Epithelial cell of esophagus (primary cell): ENCODE measurements at regions not wholly inside any gene's neighbourhood (a gene's known extent, or its start where the extent isn't known, plus 50 kb on each side); places are given as distances from the start of the nearest gene placed in this dataset.

Experiments
- DNase-seq: peaks from one replicate; pipeline ENCODE4 v3.0.0; 2010; ENCODE audit warnings: low read depth
- H3K4me3 ChIP-seq: 2 replicates; pipeline ENCODE4 v1.5.1; 2011; ENCODE audit warnings: mild to moderate bottlenecking, low read length, control low read depth
- TF ChIP-seq, protein P1 (sequence below): IDR thresholded peaks from 2 replicates; pipeline ENCODE4 v1.5.1; 2011; ENCODE audit warnings: low read depth, mild to moderate bottlenecking, low read length, control low read depth, inconsistent platforms; ENCODE audit not compliant: insufficient read depth; ENCODE audit errors: missing control alignments

- TF ChIP-seq, protein P1, sequence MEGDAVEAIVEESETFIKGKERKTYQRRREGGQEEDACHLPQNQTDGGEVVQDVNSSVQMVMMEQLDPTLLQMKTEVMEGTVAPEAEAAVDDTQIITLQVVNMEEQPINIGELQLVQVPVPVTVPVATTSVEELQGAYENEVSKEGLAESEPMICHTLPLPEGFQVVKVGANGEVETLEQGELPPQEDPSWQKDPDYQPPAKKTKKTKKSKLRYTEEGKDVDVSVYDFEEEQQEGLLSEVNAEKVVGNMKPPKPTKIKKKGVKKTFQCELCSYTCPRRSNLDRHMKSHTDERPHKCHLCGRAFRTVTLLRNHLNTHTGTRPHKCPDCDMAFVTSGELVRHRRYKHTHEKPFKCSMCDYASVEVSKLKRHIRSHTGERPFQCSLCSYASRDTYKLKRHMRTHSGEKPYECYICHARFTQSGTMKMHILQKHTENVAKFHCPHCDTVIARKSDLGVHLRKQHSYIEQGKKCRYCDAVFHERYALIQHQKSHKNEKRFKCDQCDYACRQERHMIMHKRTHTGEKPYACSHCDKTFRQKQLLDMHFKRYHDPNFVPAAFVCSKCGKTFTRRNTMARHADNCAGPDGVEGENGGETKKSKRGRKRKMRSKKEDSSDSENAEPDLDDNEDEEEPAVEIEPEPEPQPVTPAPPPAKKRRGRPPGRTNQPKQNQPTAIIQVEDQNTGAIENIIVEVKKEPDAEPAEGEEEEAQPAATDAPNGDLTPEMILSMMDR: no peak
- no peak overlapping the region for H3K4me3 ChIP-seq
- DNase-seq: no peak
Measured at GRCh38 chr3:72572489-72573007, 275.7 kb downstream of the SHQ1 start.

DNA sequence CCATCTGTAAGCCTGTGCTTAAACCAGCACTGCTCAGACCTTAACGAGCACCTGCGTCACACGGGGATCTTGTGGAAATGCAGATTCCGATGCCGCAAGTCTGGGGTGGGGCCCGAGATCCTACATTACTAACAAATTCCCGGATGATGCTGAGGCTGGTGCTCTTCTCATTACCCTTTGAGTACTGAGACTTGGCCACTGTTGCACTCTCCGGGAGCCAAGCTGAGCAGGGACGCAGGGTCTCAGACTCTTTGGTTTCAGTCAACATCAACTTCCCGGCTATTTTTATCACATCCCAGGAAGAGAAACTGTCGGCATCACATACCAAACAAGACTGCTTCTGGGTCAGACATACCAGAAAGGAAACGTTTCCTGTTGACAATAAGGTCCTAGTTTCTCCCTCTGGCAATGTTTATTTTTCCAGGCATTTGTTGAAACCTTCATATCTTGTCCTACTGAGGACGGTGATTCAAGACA, 276.6 kb downstream of the SHQ1 start:
- DNase-seq: no peak
- no peak overlapping the region for H3K4me3 ChIP-seq
- TF ChIP-seq, protein P1: no peak

GRCh38 chr3:72571052-72571451, 277.2 kb downstream of the SHQ1 start:
- TF ChIP-seq, protein P1: no peak
- H3K4me3 ChIP-seq: no peak overlapping the region

GRCh38 chr3:72569754-72570440, 278.3 kb downstream of the SHQ1 start:
- DNase-seq: no peak
- no peak overlapping the region for H3K4me3 ChIP-seq
- TF ChIP-seq, protein P1: no peak

More at GRCh38 chr3:72571052-72571451, 277.2 kb downstream of the SHQ1 start:
- no peak for DNase-seq

- DNase-seq: no peak
- no peak overlapping the region for H3K4me3 ChIP-seq
- TF ChIP-seq, protein P1: no peak
Measured at GRCh38 chr3:72568083-72568482, 280.2 kb downstream of the SHQ1 start.

- TF ChIP-seq, protein P1: no peak
- no peak for DNase-seq
- H3K4me3 ChIP-seq: no peak overlapping the region
Measured at GRCh38 chr3:72567474-72567873, 280.8 kb downstream of the SHQ1 start.

DNA sequence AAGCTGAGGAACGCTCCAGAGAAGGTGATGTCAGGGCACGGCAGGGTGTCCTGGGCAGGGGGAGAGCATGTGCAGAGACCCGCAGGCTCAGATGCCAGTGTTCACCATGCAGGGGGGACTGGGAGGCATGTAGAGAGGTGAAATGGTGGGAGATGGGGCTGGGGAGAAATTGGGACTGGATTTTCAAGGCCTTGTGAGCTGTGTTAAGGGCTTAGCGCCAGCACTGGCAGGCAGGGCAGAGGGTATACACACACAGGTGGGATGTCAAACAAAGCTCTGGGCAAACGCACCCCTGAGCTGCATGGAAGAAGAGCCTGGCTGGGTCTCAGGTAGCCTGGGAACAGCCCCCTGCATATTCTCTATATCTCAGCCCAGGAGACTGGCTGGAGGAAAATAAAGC, 282.7 kb downstream of the SHQ1 start:
- TF ChIP-seq, protein P1: no peak
- no peak for DNase-seq
- no peak overlapping the region for H3K4me3 ChIP-seq
